ENCODE measurements at regions not wholly inside any gene's neighbourhood (a gene's known extent, or its start where the extent isn't known, plus 50 kb on each side); places are given as distances from the start of the nearest gene placed in this dataset.

DNA sequence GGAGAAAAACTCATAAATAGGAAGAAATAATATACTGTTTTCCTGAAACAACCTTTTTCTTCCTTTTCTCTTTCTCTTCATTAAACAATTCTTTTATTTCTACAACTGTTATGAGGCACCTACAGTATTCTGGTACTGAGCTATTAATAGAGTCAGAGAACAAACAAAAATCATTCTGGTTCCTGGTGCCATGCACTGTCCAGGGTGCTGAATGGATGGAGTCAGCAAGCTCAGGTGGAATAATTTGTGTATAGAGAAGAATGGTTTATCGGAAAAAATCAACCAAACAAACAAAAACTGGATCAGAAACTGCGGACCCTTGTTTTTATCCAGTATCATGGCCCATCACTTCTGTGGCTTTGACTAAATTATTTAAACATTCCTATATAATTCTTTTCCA lies 430.3 kb upstream of the GOT2 start:
- no peak overlapping the region for H3K4me3 ChIP-seq (replicated peaks; ENCODE audit: low read depth, low read length)
- H3K27me3 ChIP-seq (replicated peaks; ENCODE audit: control insufficient read depth, insufficient read depth, low read length) = no peaks in the 10 kb centered on the region
- TF ChIP-seq, protein P1, sequence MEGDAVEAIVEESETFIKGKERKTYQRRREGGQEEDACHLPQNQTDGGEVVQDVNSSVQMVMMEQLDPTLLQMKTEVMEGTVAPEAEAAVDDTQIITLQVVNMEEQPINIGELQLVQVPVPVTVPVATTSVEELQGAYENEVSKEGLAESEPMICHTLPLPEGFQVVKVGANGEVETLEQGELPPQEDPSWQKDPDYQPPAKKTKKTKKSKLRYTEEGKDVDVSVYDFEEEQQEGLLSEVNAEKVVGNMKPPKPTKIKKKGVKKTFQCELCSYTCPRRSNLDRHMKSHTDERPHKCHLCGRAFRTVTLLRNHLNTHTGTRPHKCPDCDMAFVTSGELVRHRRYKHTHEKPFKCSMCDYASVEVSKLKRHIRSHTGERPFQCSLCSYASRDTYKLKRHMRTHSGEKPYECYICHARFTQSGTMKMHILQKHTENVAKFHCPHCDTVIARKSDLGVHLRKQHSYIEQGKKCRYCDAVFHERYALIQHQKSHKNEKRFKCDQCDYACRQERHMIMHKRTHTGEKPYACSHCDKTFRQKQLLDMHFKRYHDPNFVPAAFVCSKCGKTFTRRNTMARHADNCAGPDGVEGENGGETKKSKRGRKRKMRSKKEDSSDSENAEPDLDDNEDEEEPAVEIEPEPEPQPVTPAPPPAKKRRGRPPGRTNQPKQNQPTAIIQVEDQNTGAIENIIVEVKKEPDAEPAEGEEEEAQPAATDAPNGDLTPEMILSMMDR (IDR thresholded peaks at IDR 0.05; ENCODE audit: insufficient read depth, low read length, poor library complexity, severe bottlenecking) = no peak
- no peaks in the 10 kb centered on the region for H3K36me3 ChIP-seq (ENCODE audit: control insufficient read depth, insufficient read depth, low read length)
- no peak for DNase-seq (ENCODE audit: extremely low read depth, insufficient read length)

DNA sequence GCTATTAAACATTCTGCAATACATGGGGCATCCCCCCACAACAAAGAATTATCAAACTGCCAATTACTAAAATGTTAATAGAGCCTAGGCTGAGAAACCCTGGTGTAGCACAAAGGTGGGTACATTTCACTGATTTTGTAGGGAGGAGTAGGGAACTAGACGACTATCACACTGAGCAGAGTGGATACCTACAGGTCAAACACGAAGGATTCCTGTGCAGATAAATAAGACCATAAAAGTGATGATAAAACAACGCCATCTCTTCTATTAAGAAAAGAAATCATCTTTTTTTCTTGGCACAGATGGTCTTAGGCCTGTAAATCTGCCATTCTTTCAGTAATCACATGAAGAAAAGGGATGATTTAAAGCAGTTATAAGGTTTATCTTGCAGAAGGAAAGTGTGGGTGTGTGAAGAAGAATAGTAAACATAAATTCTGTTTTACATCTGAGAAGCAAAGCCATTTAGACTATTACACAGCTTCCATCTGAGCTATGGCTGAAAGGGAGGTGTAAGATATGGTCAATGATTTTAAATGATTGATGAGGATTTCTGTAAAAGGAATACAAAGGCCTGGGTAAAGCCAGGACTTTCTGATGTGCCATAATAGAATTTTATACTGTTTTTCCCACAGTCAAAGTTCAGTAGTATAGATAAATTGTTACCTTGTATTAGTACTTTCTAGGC lies 429.4 kb upstream of the GOT2 start:
- no peaks in the 10 kb centered on the region for H3K36me3 ChIP-seq (ENCODE audit: control insufficient read depth, insufficient read depth, low read length)
- TF ChIP-seq, protein P1 (IDR thresholded peaks at IDR 0.05; ENCODE audit: insufficient read depth, low read length, poor library complexity, severe bottlenecking) = no peak

DNA sequence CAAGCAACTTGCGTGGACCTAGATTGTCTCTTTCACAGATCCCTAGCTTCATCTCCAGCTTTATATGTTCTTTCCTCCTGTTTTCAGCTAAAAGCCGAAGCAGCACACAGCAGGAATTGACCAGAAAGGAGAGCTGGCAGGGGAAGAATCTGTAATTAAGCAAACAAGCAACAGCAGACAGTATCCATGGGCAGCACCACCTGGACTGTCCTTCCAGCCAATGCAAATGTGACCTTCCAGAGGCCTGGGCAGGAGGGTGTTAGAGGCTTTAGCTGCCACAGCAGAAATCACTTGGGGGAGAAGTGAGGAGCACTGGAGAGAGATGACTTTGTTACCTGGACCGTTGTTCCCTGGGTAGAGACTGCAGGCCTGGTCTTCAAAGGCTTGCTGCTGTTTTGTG lies 427.6 kb upstream of the GOT2 start:
- Histone ChIP-seq H3K4me3 (replicated peaks; ENCODE audit: low read depth, low read length) (no peak overlapping the region), H3K27me3 (replicated peaks; ENCODE audit: control insufficient read depth, insufficient read depth, low read length) (no peaks in the 10 kb centered on the region), H3K36me3 (ENCODE audit: control insufficient read depth, insufficient read depth, low read length) (no peaks in the 10 kb centered on the region)
- TF ChIP-seq, protein P1 (IDR thresholded peaks at IDR 0.05; ENCODE audit: insufficient read depth, low read length, poor library complexity, severe bottlenecking) = no peak
- DNase-seq (ENCODE audit: extremely low read depth, insufficient read length) = no peak

More for the DNA sequence above, 429.4 kb upstream of the GOT2 start:
- H3K27me3 ChIP-seq (replicated peaks; ENCODE audit: control insufficient read depth, insufficient read depth, low read length) = no peaks in the 10 kb centered on the region
- no peak for DNase-seq (ENCODE audit: extremely low read depth, insufficient read length)
- H3K4me3 ChIP-seq (replicated peaks; ENCODE audit: low read depth, low read length) = no peak overlapping the region

DNA sequence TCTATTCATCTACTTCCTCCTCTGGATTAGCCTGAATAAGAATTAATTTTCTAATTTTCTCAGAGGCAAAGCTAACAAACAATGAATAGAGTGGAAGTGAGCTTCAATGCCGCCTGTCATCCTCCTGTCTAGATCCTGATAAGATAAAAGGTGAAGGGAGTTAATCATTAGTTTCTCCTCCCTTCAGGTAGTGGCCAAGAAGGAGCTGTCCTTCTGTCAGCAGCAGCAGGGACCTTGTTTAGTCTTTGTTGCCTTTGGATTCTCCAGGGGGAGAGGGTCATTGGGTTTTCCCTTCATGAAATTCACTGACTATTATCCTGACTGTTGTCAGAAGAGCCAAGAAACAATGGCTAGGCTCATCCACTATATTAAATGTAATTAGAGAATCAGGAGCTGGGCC lies 420.2 kb upstream of the GOT2 start:
- TF ChIP-seq, protein P1 (IDR thresholded peaks at IDR 0.05; ENCODE audit: insufficient read depth, low read length, poor library complexity, severe bottlenecking) = no peak
- no peak for DNase-seq (ENCODE audit: extremely low read depth, insufficient read length)
- H3K4me3 ChIP-seq (replicated peaks; ENCODE audit: low read depth, low read length) = no peak overlapping the region

DNA sequence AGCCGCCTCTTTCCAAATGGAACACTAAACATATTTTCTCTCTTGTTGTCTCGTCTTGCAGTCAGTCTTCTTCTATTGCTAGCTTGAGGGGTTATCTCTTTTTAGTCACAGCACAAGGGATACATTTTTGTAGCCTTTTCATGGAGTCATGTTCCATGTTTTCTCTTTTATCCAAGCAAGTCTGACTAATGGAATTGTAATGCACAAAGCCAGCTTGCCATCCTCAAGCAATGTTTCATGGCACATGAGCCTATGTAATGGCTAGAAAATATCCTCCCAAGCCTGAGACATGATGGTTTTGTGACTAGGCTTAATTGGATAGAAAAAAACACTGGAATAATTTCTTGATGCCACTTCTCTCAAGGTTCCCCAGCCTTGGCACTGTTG lies 414.6 kb upstream of the GOT2 start:
- Histone ChIP-seq H3K27me3 (replicated peaks; ENCODE audit: control insufficient read depth, insufficient read depth, low read length) (no peaks in the 10 kb centered on the region), H3K4me3 (replicated peaks; ENCODE audit: low read depth, low read length) (no peak overlapping the region), H3K36me3 (ENCODE audit: control insufficient read depth, insufficient read depth, low read length) (no peaks in the 10 kb centered on the region)
- TF ChIP-seq, protein P1 (IDR thresholded peaks at IDR 0.05; ENCODE audit: insufficient read depth, low read length, poor library complexity, severe bottlenecking) = no peak
- DNase-seq (ENCODE audit: extremely low read depth, insufficient read length) = no peak

More for the DNA sequence above, 420.2 kb upstream of the GOT2 start:
- no peaks in the 10 kb centered on the region for H3K36me3 ChIP-seq (ENCODE audit: control insufficient read depth, insufficient read depth, low read length)
- H3K27me3 ChIP-seq (replicated peaks; ENCODE audit: control insufficient read depth, insufficient read depth, low read length) = no peaks in the 10 kb centered on the region

All from GM06990 (cell line).